Keratinocyte (primary cell): ENCODE measurements at regions not wholly inside any gene's neighbourhood (a gene's known extent, or its start where the extent isn't known, plus 50 kb on each side); places are given as distances from the start of the nearest gene placed in this dataset.

Experiments used
- DNase-seq: peaks from one replicate; pipeline ENCODE4 v3.0.0-alpha.2; 2011; ENCODE audit warnings: low read depth, missing footprints, low spot score
- FAIRE-seq: peaks from 2 replicates; lab custom pipeline; 2011; peaks lifted over from hg19 to GRCh38; lab: Jason Lieb, UNC
- H2AFZ ChIP-seq: 2 replicates; pipeline ENCODE4 v1.6.0; 2012; ENCODE audit warnings: low read length, control low read depth, inconsistent platforms; ENCODE audit not compliant: control insufficient read depth
- H3K27ac ChIP-seq: 2 replicates; pipeline ENCODE4 v1.5.1; 2011; ENCODE audit warnings: low read length; ENCODE audit not compliant: control insufficient read depth, insufficient read depth
- H3K27me3 ChIP-seq: 3 replicates; pipeline ENCODE4 v1.6.0; 2011; ENCODE audit warnings: low read length; ENCODE audit not compliant: control insufficient read depth, insufficient read depth; ENCODE audit errors: extremely low read depth
- H3K36me3 ChIP-seq, 2 experiments: 2 replicates in 1 of 2; 3 replicates in 1 of 2; pipeline ENCODE4 v1.5.1; 2011; ENCODE audit warnings: low read length in 2 of 2, mild to moderate bottlenecking in 1 of 2; ENCODE audit not compliant: control insufficient read depth in 2 of 2, insufficient read depth in 2 of 2; ENCODE audit errors: extremely low read depth in 1 of 2
- H3K4me1 ChIP-seq: 3 replicates; pipeline ENCODE4 v1.5.1; 2011; ENCODE audit warnings: low read length; ENCODE audit not compliant: control insufficient read depth, insufficient read depth; ENCODE audit errors: extremely low read depth
- H3K4me2 ChIP-seq: 3 replicates; pipeline ENCODE4 v1.6.0; 2011; ENCODE audit warnings: low read depth, low read length; ENCODE audit not compliant: control insufficient read depth, insufficient read depth; ENCODE audit errors: extremely low read depth
- H3K4me3 ChIP-seq, 3 experiments: fragments of 200-600 bp in 1 of 3; sonication (generic) in 1 of 3; 2 replicates in 2 of 3; 3 replicates in 1 of 3; pipeline ENCODE4 v1.5.1; 2011 to 2016; ENCODE audit warnings: low read length in 3 of 3, mild to moderate bottlenecking in 3 of 3, control low read depth in 2 of 3, inconsistent platforms in 1 of 3, low read depth in 1 of 3, mixed read lengths in 1 of 3, mixed run types in 1 of 3, moderate library complexity in 1 of 3; ENCODE audit not compliant: control insufficient read depth in 2 of 3, insufficient read depth in 2 of 3; ENCODE audit errors: extremely low read depth in 1 of 3
- H3K79me2 ChIP-seq: 2 replicates; pipeline ENCODE4 v1.6.0; 2012; ENCODE audit warnings: low read length; ENCODE audit not compliant: control insufficient read depth, insufficient read depth
- H3K9ac ChIP-seq: 3 replicates; pipeline ENCODE4 v1.6.0; 2011; ENCODE audit warnings: low read length; ENCODE audit not compliant: control insufficient read depth, insufficient read depth; ENCODE audit errors: extremely low read depth
- H3K9me1 ChIP-seq: 3 replicates; pipeline ENCODE4 v1.6.0; 2011; ENCODE audit warnings: low read length; ENCODE audit not compliant: control insufficient read depth, insufficient read depth; ENCODE audit errors: extremely low read depth
- H3K9me3 ChIP-seq: 2 replicates; pipeline ENCODE4 v1.5.1; 2012; ENCODE audit warnings: low read depth, low read length; ENCODE audit not compliant: control insufficient read depth
- H4K20me1 ChIP-seq: 3 replicates; pipeline ENCODE4 v1.6.0; 2011; ENCODE audit warnings: low read length; ENCODE audit not compliant: control insufficient read depth, insufficient read depth; ENCODE audit errors: extremely low read depth
- CTCF ChIP-seq, 3 experiments: IDR thresholded peaks in 1 of 3; conservative IDR thresholded peaks in 1 of 3; optimal IDR thresholded peaks in 1 of 3; 2 replicates in 2 of 3; 3 replicates in 1 of 3; pipeline versions ENCODE3 to v1.5.1; 2011; ENCODE audit warnings: low read length in 3 of 3, mild to moderate bottlenecking in 3 of 3, moderate library complexity in 2 of 3, control low read depth in 1 of 3, inconsistent platforms in 1 of 3; ENCODE audit not compliant: insufficient read depth in 2 of 3; ENCODE audit errors: extremely low read depth in 1 of 3
- EZH2 ChIP-seq: IDR thresholded peaks from one replicate; pipeline ENCODE4 v1.6.1; 2012; ENCODE audit warnings: inconsistent platforms, mild to moderate bottlenecking, low read length, moderate library complexity
- dilution Hi-C: fragments of 300-500 bp; cut with MboI; formaldehyde crosslinking; loops from one replicate; pipeline ENCODE4 v1.7.0; 2020; ENCODE audit warnings: low sequenced_read_pairs; ENCODE audit not compliant: extremely low pct_ligation_motif_present

- dilution Hi-C loops, result loop anchor here (25.0 kb wide), 1 partner anchor 110 kb away; no protein-coding TSS in a partner anchor
- TF ChIP-seq CTCF (optimal IDR thresholded peaks at IDR 0.05 in 1 of 3, IDR thresholded peaks at IDR 0.05 in 1 of 3, conservative IDR thresholded peaks at IDR 0.05 in 1 of 3; ENCODE audit: extremely low read depth in 1 of 3, insufficient read depth in 2 of 3, low read length in 3 of 3) (no peak), EZH2 (no peak)
These were observed 258.8 kb upstream of the ASIC2 start for GRCh38 chr17:33551911-33552310.

GRCh38 chr17:33560165-33560564 lies 267.1 kb upstream of the ASIC2 start:
- no peaks in the 10 kb centered on the region for H3K9me1 ChIP-seq
- no peak overlapping the region for H3K4me3 ChIP-seq
- no peaks in the 10 kb centered on the region for H3K27me3 ChIP-seq
- no peak overlapping the region for H3K9ac ChIP-seq
- H3K9me3 ChIP-seq, result no peaks in the 10 kb centered on the region
- no peaks in the 10 kb centered on the region for H3K79me2 ChIP-seq
- H4K20me1 ChIP-seq, result no peaks in the 10 kb centered on the region
- H3K27ac ChIP-seq, result no peak overlapping the region
- no peaks in the 10 kb centered on the region for H3K36me3 ChIP-seq
- no peak overlapping the region for H2AFZ ChIP-seq
- DNase-seq (no peak), FAIRE-seq (no peak)
- no peak overlapping the region for H3K4me2 ChIP-seq
- TF ChIP-seq EZH2 (no peak), CTCF (optimal IDR thresholded peaks at IDR 0.05 in 1 of 3, IDR thresholded peaks at IDR 0.05 in 1 of 3, conservative IDR thresholded peaks at IDR 0.05 in 1 of 3; ENCODE audit: extremely low read depth in 1 of 3, insufficient read depth in 2 of 3, low read length in 3 of 3) (no peak)
- dilution Hi-C loops, result loop anchor here (25.0 kb wide), 1 partner anchor 102 kb away; no protein-coding TSS in a partner anchor
- H3K4me1 ChIP-seq, result no peaks in the 10 kb centered on the region

More at GRCh38 chr17:33551911-33552310, 258.8 kb upstream of the ASIC2 start:
- H2AFZ ChIP-seq, result no peak overlapping the region
- no peaks in the 10 kb centered on the region for H3K27me3 ChIP-seq
- H3K9me3 ChIP-seq, result no peaks in the 10 kb centered on the region
- no peak for FAIRE-seq
- no peaks in the 10 kb centered on the region for H3K36me3 ChIP-seq
- H3K9me1 ChIP-seq, result no peaks in the 10 kb centered on the region
- no peaks in the 10 kb centered on the region for H4K20me1 ChIP-seq
- H3K9ac ChIP-seq, result no peak overlapping the region
- DNase-seq, result no peak
- no peaks in the 10 kb centered on the region for H3K79me2 ChIP-seq
- no peak overlapping the region for H3K4me2 ChIP-seq
- H3K4me3 ChIP-seq, result no peak overlapping the region
- H3K27ac ChIP-seq, result no peak overlapping the region
- no peaks in the 10 kb centered on the region for H3K4me1 ChIP-seq
